Heart left ventricle (tissue), 16 donors: ENCODE measurements at regions not wholly inside any gene's neighbourhood (a gene's known extent, or its start where the extent isn't known, plus 50 kb on each side); places are given as distances from the start of the nearest gene placed in this dataset.

Experiments used
- ATAC-seq, 4 donors: fragments of 200-7000 bp; cut with Tn5 transposase; one replicate each; pipeline ENCODE4 v1.9.1; 2020 to 2022; ENCODE audit warnings: moderate library complexity in 4 of 4, mild to moderate bottlenecking in 3 of 4, moderate number of reproducible peaks in 1 of 4
- DNase-seq, 5 donors: peaks; one replicate each; pipeline ENCODE4 v3.0.0-alpha.2; 2020
- H3K27ac ChIP-seq, 12 donors: fragments of 200-600 bp; sonication (generic) in 4 of 12; one replicate each; pipeline versions ENCODE4 v1.5.0 to v1.8.0; 2016 to 2022; ENCODE audit warnings: mild to moderate bottlenecking in 2 of 12
- H3K27me3 ChIP-seq, 9 donors: fragments of 200-600 bp; sonication (generic) in 2 of 9; one replicate each; pipeline versions ENCODE4 v1.5.1 to v1.8.0; 2016 to 2022; ENCODE audit warnings: mild to moderate bottlenecking in 3 of 9
- H3K36me3 ChIP-seq, 9 donors: fragments of 200-600 bp; sonication (generic) in 2 of 9; one replicate each; pipeline versions ENCODE4 v1.5.0 to v1.8.0; 2018 to 2022; ENCODE audit warnings: mild to moderate bottlenecking in 2 of 9
- H3K4me1 ChIP-seq, 12 donors: fragments of 200-600 bp; sonication (generic) in 4 of 12; one replicate each; pipeline versions ENCODE4 v1.5.0 to v1.8.0; 2016 to 2022; ENCODE audit warnings: mild to moderate bottlenecking in 3 of 12
- H3K4me3 ChIP-seq, 12 donors: fragments of 200-600 bp; sonication (generic) in 4 of 12; one replicate each; pipeline versions ENCODE4 v1.5.0 to v1.8.0; 2017 to 2022; ENCODE audit warnings: mild to moderate bottlenecking in 9 of 12, moderate library complexity in 4 of 12
- H3K9me3 ChIP-seq, 12 donors: fragments of 200-600 bp; sonication (generic) in 4 of 12; one replicate each; pipeline versions ENCODE4 v1.5.0 to v1.8.0; 2016 to 2022; ENCODE audit warnings: mild to moderate bottlenecking in 1 of 12
- POLR2A ChIP-seq, 2 donors: fragments of 450-650 bp; IDR thresholded peaks; one replicate each; pipeline ENCODE4 v1.6.1; 2017; ENCODE audit warnings: antibody characterized with exemption in 2 of 2, mild to moderate bottlenecking in 2 of 2, moderate library complexity in 2 of 2
- WGBS, 4 donors: extraction: QIAGEN DNeasy Blood & Tissue Kit in 2 of 4; methylation state at CpG; one replicate each; pipeline versions ENCODE4 v1.1.5 to v1.1.7; 2013 to 2018; 5-methylcytosine and 5-hydroxymethylcytosine counted together
- intact Hi-C, 10 donors: fragments of 100-400 bp; cut with DNase I; formaldehyde crosslinking; loops; one replicate each; pipeline versions ENCODE4 v1.11.1 to v1.14.2; 2022
- TF ChIP-seq, protein P1 (sequence below), 12 donors: fragments of 200-600 bp; sonication (generic) in 4 of 12; IDR thresholded peaks; one replicate each; pipeline versions ENCODE4 v1.5.0 to v1.8.0; 2018 to 2022; ENCODE audit warnings: antibody characterized with exemption in 12 of 12, mild to moderate bottlenecking in 5 of 12
- donor health status: ischemic (EF 13 %, LVEDD 7.1; RV severe dilation, severe dysfunction).
- donor health status: healthy with polysubstance abuse.
- donor health status: DM: no; HTN: yes; CAD: no.
- donor health status: DM: no; HTN: no; CAD: no.
- donor health status: ischemic (EF 25% LVEDD 6.9; RV normal size, moderate dysfunction).
- donor health status: ischemic (EF 25% LVEDD 5.7; RV mildly dilated, moderate dysfunction).
- donor health status: healthy.
- donor health status: DM: yes; HTN: yes; CAD: no.
- donor health status: ischemic (EF 35%, LVEDD 5.7; RV mildly dilated, moderate dysfunction).
- donor health status: nonischemic (EF 11% LVEDD 7.7; RV severe dilation, severe dysfunction).
- donor health status: DM: yes; HTN: yes; CAD: no.
- donor health status: PGD.
- donor health status: ischemic (EF 29% LVEDD 5.4; RV normal size, mild dysfunction).
- donor health status: nonischemic (EF 23%, LVEDD 6.1; RV moderate dilation, normal function).

DNA sequence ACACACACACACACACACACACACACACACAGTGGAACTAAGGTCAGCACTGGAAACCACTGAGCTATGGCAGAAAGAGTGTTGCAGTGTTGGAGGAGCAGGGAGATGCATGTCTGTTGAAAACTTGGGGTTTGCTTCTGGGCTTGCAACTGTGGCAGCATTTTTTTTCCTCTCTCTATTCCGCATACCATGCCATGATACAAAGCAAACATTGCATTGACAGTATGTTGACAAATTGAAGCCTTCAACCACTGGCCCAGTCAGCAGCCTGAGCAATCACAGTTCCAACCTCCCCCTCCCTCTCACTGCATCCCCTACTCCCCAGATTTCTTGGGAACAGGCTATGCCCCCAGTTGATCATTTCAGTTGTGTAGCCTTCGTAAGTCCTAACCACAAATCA lies 478.1 kb upstream of the WWC1 start:
- TF ChIP-seq, protein P1, sequence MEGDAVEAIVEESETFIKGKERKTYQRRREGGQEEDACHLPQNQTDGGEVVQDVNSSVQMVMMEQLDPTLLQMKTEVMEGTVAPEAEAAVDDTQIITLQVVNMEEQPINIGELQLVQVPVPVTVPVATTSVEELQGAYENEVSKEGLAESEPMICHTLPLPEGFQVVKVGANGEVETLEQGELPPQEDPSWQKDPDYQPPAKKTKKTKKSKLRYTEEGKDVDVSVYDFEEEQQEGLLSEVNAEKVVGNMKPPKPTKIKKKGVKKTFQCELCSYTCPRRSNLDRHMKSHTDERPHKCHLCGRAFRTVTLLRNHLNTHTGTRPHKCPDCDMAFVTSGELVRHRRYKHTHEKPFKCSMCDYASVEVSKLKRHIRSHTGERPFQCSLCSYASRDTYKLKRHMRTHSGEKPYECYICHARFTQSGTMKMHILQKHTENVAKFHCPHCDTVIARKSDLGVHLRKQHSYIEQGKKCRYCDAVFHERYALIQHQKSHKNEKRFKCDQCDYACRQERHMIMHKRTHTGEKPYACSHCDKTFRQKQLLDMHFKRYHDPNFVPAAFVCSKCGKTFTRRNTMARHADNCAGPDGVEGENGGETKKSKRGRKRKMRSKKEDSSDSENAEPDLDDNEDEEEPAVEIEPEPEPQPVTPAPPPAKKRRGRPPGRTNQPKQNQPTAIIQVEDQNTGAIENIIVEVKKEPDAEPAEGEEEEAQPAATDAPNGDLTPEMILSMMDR (IDR thresholded peaks at IDR 0.05): no peak
- TF ChIP-seq POLR2A (IDR thresholded peaks at IDR 0.05): no peak
- 74 to 81% (median 77%) methylated on average over 2 of the region's 2 CpGs for WGBS, 4 donors
- H3K36me3 ChIP-seq: no peaks in the 10 kb centered on the region
- ATAC-seq (no peak), DNase-seq (no peak)
- no peaks in the 10 kb centered on the region for H3K9me3 ChIP-seq
- intact Hi-C loops: no loop called here
- H3K4me1 ChIP-seq: peaks cover 0 to 4% (median 0%) of the 10 kb centered on the region in 12 donors
- H3K27me3 ChIP-seq: no peaks in the 10 kb centered on the region
- no peak overlapping the region for H3K4me3 ChIP-seq
- H3K27ac ChIP-seq: no peak overlapping the region

DNA sequence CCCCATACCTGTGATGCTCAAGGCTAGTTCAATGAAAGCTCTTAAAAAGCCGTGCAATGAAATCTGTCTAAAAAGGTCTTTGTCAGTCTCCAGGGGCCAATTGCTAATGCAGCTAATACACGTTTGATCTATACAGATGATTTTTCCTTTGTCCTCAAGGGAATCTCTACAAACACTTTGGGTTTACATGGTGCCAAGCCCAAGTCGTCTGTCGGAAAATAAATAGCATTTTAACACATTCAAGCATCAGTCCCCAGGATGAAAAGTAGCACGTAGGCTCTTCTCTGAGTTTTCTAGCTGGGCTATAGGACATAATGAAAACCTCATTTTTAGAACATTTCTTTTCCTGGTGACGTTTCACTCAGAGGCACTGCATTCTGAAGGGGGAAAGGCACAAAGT lies 477.4 kb upstream of the WWC1 start:
- H3K27ac ChIP-seq: no peak overlapping the region
- TF ChIP-seq POLR2A (IDR thresholded peaks at IDR 0.05): no peak
- TF ChIP-seq, protein P1 (IDR thresholded peaks at IDR 0.05): no peak
- DNase-seq: no peak
- H3K36me3 ChIP-seq: no peaks in the 10 kb centered on the region
- WGBS, 4 donors: 71 to 76% (median 74%) methylated on average over 6 of the region's 6 CpGs
- H3K27me3 ChIP-seq: no peaks in the 10 kb centered on the region
- no peak overlapping the region for H3K4me3 ChIP-seq
- ATAC-seq: no peak
- no peaks in the 10 kb centered on the region for H3K9me3 ChIP-seq
- intact Hi-C loops: no loop called here
- H3K4me1 ChIP-seq: peaks cover 0 to 4% (median 0%) of the 10 kb centered on the region in 12 donors

GRCh38 chr5:167814828-167815227 lies 476.6 kb upstream of the WWC1 start:
- Histone ChIP-seq H3K4me3 (no peak overlapping the region), H3K4me1 (peaks cover 0 to 4% (median 0%) of the 10 kb centered on the region in 12 donors), H3K27ac (no peak overlapping the region), H3K27me3 (no peaks in the 10 kb centered on the region), H3K9me3 (no peaks in the 10 kb centered on the region), H3K36me3 (no peaks in the 10 kb centered on the region)
- no peak for ATAC-seq
- TF ChIP-seq POLR2A (IDR thresholded peaks at IDR 0.05): no peak
- TF ChIP-seq, protein P1 (IDR thresholded peaks at IDR 0.05): no peak
- 39 to 63% (median 50%) methylated on average over 4 of the region's 4 CpGs for WGBS, 4 donors
- DNase-seq: no peak
- intact Hi-C loops: no loop called here

GRCh38 chr5:167816354-167816753 lies 475.1 kb upstream of the WWC1 start:
- Histone ChIP-seq H3K27ac (no peak overlapping the region), H3K9me3 (no peaks in the 10 kb centered on the region), H3K4me3 (no peak overlapping the region), H3K36me3 (no peaks in the 10 kb centered on the region), H3K27me3 (no peaks in the 10 kb centered on the region), H3K4me1 (peaks cover 0 to 4% (median 0%) of the 10 kb centered on the region in 12 donors)
- no peak for ATAC-seq
- WGBS, 4 donors: 48 to 56% (median 52%) methylated on average over 3 of the region's 3 CpGs
- no peak for TF ChIP-seq POLR2A (IDR thresholded peaks at IDR 0.05)
- TF ChIP-seq, protein P1 (IDR thresholded peaks at IDR 0.05): no peak
- intact Hi-C loops: no loop called here
- DNase-seq: no peak
